ENCODE measurements at regions not wholly inside any gene's neighbourhood (a gene's known extent, or its start where the extent isn't known, plus 50 kb on each side); places are given as distances from the start of the nearest gene placed in this dataset.

- H3K9me3 ChIP-seq = no peaks in the 10 kb centered on the region
- no peak for DNase-seq
- H3K4me3 ChIP-seq = no peak overlapping the region
- ATAC-seq = no peak
- H3K27ac ChIP-seq = no peak overlapping the region
- H3K36me3 ChIP-seq (ENCODE audit: insufficient read depth in 1 of 2, low read depth in 1 of 2) = no peaks in the 10 kb centered on the region
- no peak for TF ChIP-seq CTCF (IDR thresholded peaks at IDR 0.05)
- no peaks in the 10 kb centered on the region for H3K4me1 ChIP-seq
- intact Hi-C loops (cut with DNase I) = no loop called here
- WGBS, 3 donors = 91 to 92% (median 91%) methylated on average over 3 of the region's 3 CpGs
- H3K27me3 ChIP-seq (ENCODE audit: insufficient read depth in 3 of 3, low read length in 2 of 3) = no peaks in the 10 kb centered on the region
Observed at GRCh38 chr9:3699883-3700282, 174.1 kb upstream of the RFX3 start.

GRCh38 chr9:3698531-3698930 is 172.7 kb upstream of the RFX3 start:
- intact Hi-C loops (cut with DNase I) = no loop called here
- no peaks in the 10 kb centered on the region for H3K36me3 ChIP-seq (ENCODE audit: insufficient read depth in 1 of 2, low read depth in 1 of 2)
- 20 to 39% (median 34%) methylated on average over 3 of the region's 3 CpGs for WGBS, 3 donors
- no peaks in the 10 kb centered on the region for H3K27me3 ChIP-seq (ENCODE audit: insufficient read depth in 3 of 3, low read length in 2 of 3)
- no peak overlapping the region for H3K4me3 ChIP-seq
- DNase-seq (no peak), ATAC-seq (no peak)
- TF ChIP-seq CTCF (IDR thresholded peaks at IDR 0.05) = no peak
- H3K4me1 ChIP-seq = no peaks in the 10 kb centered on the region
- H3K27ac ChIP-seq = no peak overlapping the region
- no peaks in the 10 kb centered on the region for H3K9me3 ChIP-seq

- intact Hi-C loops (cut with DNase I) = no loop called here
- H3K27me3 ChIP-seq (ENCODE audit: insufficient read depth in 3 of 3, low read length in 2 of 3) = no peaks in the 10 kb centered on the region
- DNase-seq = no peak
- no peak overlapping the region for H3K4me3 ChIP-seq
- no peak for ATAC-seq
- no peak overlapping the region for H3K27ac ChIP-seq
- H3K4me1 ChIP-seq = no peaks in the 10 kb centered on the region
- H3K36me3 ChIP-seq (ENCODE audit: insufficient read depth in 1 of 2, low read depth in 1 of 2) = no peaks in the 10 kb centered on the region
- no peaks in the 10 kb centered on the region for H3K9me3 ChIP-seq
- TF ChIP-seq CTCF (IDR thresholded peaks at IDR 0.05) = no peak
- 29 to 36% (median 36%) methylated on average over 3 of the region's 3 CpGs for WGBS, 3 donors
Observed at GRCh38 chr9:3698076-3698475, 172.3 kb upstream of the RFX3 start.

- ATAC-seq (no peak), DNase-seq (no peak)
- no peak overlapping the region for H3K4me3 ChIP-seq
- H3K4me1 ChIP-seq = no peaks in the 10 kb centered on the region
- H3K27ac ChIP-seq = no peak overlapping the region
- H3K27me3 ChIP-seq (ENCODE audit: insufficient read depth in 3 of 3, low read length in 2 of 3) = no peaks in the 10 kb centered on the region
- no peaks in the 10 kb centered on the region for H3K9me3 ChIP-seq
- intact Hi-C loops (cut with DNase I) = no loop called here
- 20 to 45% (median 40%) methylated on average over 2 of the region's 2 CpGs for WGBS, 3 donors
- no peak for TF ChIP-seq CTCF (IDR thresholded peaks at IDR 0.05)
- H3K36me3 ChIP-seq (ENCODE audit: insufficient read depth in 1 of 2, low read depth in 1 of 2) = no peaks in the 10 kb centered on the region
Observed at GRCh38 chr9:3696368-3696767, 170.6 kb upstream of the RFX3 start.

GRCh38 chr9:3692606-3693005 is 166.8 kb upstream of the RFX3 start:
- H3K27me3 ChIP-seq (ENCODE audit: insufficient read depth in 3 of 3, low read length in 2 of 3) = no peaks in the 10 kb centered on the region
- DNase-seq (no peak), ATAC-seq (no peak)
- H3K4me3 ChIP-seq = no peak overlapping the region
- H3K4me1 ChIP-seq = no peaks in the 10 kb centered on the region
- 88 to 97% (median 96%) methylated on average over 1 of the region's 1 CpG for WGBS, 3 donors
- H3K9me3 ChIP-seq = no peaks in the 10 kb centered on the region
- H3K36me3 ChIP-seq (ENCODE audit: insufficient read depth in 1 of 2, low read depth in 1 of 2) = no peaks in the 10 kb centered on the region
- no peak overlapping the region for H3K27ac ChIP-seq
- intact Hi-C loops (cut with DNase I) = no loop called here
- TF ChIP-seq CTCF (IDR thresholded peaks at IDR 0.05) = no peak

Measured in psoas muscle (tissue), 7 donors.